ENCODE measurements at regions not wholly inside any gene's neighbourhood (a gene's known extent, or its start where the extent isn't known, plus 50 kb on each side); places are given as distances from the start of the nearest gene placed in this dataset.
"Not testable (repeated sequence)": the region's sequence is repeated elsewhere in the genome, so short reads cannot be mapped to it uniquely, and the experiment has no call there.

DNA sequence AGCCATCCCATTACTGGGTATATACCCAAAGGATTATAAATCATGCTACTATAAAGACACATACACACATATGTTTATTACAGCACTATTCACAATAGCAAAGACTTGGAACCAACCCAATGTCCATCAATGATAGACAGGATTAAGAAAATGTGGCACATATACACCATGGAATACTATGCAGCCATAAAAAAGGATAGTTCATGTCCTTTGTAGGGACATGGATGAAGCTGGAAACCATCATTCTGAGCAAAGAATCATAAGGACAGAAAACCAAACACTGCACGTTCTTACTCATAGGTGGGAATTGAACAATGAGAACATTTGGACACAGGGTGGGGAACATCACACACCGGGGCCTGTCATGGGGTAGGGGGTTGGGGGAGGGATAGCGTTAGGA, 60.3 kb upstream of the NMU start:
- not testable (repeated sequence) for DNase-seq (ENCODE audit: low spot score)

DNA sequence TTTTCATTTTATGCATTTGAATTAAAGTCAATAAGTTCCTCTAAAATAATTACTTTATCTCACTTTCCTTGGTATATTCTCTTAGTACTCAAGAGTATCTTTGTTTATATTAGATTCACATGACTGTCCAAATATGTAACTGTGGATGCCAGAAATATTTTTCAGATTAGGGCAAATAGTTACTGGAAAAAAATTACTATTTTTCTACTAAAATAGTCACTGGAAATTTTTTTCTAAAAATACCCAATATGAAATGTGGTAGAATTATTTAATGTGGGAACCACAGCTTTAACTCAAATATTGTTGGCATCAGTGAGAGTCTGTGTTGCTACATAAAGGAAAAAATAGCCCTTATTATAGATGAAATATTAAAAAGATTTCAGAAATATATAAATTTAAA, 70.4 kb upstream of the NMU start:
- DNase-seq (ENCODE audit: low spot score) = no peak
- TF ChIP-seq, protein P1, sequence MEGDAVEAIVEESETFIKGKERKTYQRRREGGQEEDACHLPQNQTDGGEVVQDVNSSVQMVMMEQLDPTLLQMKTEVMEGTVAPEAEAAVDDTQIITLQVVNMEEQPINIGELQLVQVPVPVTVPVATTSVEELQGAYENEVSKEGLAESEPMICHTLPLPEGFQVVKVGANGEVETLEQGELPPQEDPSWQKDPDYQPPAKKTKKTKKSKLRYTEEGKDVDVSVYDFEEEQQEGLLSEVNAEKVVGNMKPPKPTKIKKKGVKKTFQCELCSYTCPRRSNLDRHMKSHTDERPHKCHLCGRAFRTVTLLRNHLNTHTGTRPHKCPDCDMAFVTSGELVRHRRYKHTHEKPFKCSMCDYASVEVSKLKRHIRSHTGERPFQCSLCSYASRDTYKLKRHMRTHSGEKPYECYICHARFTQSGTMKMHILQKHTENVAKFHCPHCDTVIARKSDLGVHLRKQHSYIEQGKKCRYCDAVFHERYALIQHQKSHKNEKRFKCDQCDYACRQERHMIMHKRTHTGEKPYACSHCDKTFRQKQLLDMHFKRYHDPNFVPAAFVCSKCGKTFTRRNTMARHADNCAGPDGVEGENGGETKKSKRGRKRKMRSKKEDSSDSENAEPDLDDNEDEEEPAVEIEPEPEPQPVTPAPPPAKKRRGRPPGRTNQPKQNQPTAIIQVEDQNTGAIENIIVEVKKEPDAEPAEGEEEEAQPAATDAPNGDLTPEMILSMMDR (IDR thresholded peaks at IDR 0.05; ENCODE audit: extremely low read depth, missing control alignments) = no peak

DNA sequence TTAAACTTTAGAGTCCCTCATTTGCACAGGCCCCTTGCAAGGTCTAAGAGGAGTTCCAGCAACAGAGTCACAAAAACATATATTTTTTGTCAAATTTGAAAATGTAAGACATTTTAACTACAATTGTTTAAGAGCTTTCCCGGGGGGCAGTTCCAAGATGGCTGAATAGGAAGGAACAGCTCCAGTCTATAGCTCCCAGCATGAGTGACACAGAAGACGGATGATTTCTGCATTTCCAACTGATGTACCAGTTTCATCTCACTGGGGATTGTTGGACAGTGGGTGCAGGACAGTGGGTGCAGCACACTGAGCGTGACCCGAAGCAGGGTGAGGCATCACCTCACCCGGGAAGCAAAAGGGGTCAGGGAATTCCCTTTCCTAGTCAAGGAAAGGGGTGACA, 71.4 kb upstream of the NMU start:
- TF ChIP-seq, protein P1 (IDR thresholded peaks at IDR 0.05; ENCODE audit: extremely low read depth, missing control alignments) = no peak
- DNase-seq (ENCODE audit: low spot score) = no peak

DNA sequence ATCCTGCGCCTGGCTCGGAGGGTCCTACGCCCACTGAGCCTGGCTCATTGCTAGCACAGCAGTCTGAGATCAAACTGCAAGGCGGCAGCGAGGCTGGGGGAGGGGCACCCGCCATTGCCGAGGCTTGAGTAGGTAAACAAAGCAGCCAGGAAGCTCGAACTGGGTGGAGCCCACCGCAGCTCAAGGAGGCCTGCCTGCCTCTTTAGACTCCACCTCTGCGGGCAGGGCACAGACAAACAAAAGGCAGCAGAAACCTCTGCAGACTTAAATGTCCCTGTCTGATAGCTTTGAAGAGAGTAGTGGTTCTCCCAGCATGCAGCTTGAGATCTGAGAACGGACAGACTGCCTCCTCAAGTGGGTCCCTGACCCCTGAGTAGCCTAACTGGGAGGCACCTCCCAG, 71.9 kb upstream of the NMU start:
- DNase-seq (ENCODE audit: low spot score) = not testable (repeated sequence)

DNA sequence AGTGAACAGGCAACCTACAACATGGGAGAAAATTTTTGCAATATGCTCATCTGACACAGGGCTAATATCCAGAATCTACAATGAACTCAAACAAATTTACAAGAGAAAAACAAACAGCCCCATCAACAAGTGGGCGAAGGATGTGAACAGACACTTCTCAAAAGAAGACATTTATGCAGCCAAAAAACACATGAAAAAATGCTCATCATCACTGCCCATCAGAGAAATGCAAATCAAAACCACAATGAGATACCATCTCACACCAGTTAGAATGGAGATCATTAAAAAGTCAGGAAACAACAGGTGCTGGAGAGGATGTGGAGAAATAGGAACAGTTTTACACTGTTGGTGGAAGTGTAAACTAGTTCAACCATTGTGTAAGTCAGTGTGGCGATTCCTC, 76.7 kb upstream of the NMU start:
- DNase-seq (ENCODE audit: low spot score) = not testable (repeated sequence)

DNA sequence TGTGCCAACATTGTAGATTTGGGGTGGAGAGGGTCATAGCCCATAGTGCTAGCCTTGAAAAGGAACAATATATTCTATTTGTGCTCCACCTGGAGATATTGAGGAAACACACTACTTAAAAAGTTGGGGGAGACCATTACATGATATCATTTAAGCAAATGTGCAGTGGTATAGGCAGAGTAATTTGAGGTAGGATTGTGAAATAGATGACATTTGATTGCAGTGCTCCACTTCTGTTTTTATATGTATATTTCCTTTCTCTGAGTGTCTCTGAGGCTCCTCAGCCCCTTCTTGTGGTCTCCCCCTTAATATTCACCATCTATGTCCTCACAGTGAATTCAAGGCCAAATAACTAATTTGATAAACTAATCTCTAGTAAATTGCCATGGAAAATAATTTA, 85.6 kb upstream of the NMU start:
- no peak for DNase-seq (ENCODE audit: low spot score)
- TF ChIP-seq, protein P1 (IDR thresholded peaks at IDR 0.05; ENCODE audit: extremely low read depth, missing control alignments) = no peak

DNA sequence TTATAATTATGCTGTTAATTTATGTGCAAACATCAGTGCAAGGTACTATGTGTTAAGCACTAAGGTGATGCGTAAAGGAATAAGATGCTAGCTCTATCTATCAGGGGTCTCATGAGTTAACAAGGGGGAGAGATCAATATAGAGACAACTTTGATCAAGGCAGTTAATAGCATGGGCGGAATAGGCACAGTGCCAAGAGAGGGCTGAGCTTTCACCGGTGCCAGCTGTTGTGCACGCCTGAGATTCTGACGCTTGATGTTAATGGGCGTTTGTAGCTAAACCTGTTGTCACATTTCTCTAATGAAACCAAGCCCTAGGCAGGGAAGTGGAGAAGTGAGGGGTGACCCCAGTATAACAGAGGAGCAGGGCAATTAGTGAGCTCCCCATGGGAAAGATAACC, 86.0 kb upstream of the NMU start:
- TF ChIP-seq, protein P1 (IDR thresholded peaks at IDR 0.05; ENCODE audit: extremely low read depth, missing control alignments) = no peak
- no peak for DNase-seq (ENCODE audit: low spot score)

DNA sequence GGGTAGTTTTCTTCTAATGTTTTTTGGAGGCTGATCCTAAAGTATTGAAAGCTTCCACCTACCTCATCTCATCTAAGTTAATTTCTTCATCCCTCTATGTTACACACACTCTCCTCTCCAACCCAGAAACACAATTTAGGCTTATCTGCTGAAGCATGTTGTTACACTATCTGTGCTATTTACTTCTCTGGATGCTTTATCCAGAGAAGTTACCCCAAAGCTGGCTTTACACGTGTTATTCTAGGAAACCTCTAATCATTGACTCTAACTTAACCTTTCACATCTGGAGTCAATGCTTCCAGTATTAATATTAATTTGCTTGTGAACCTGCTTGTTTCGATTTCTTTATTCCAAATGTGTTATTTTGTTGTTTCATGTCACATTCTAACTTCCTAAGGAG, 87.3 kb upstream of the NMU start:
- DNase-seq (ENCODE audit: low spot score) = no peak
- TF ChIP-seq, protein P1 (IDR thresholded peaks at IDR 0.05; ENCODE audit: extremely low read depth, missing control alignments) = no peak

DNA sequence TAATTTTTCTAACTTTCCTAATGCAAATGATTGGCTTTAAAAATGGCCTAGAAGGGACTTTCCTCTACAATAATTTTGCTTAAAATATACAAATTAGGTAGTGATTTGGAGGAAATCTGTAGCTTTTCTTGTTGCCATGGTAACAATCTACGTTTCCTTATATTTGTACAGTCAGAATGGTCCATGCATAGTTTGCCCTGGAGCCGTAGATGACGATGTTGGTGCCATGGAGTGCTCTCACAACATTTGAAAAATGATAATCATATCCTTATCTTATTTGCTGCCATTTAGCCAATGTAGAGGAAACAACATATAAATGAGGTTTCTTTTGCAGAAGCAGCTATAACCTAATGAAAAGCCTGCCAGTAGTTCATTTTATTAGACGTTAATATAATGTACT, 89.0 kb upstream of the NMU start:
- TF ChIP-seq, protein P1 (IDR thresholded peaks at IDR 0.05; ENCODE audit: extremely low read depth, missing control alignments) = no peak
- DNase-seq (ENCODE audit: low spot score) = no peak

All from GM20000 (cell line).